ENCODE measurements at regions not wholly inside any gene's neighbourhood (a gene's known extent, or its start where the extent isn't known, plus 50 kb on each side); places are given as distances from the start of the nearest gene placed in this dataset.

DNA sequence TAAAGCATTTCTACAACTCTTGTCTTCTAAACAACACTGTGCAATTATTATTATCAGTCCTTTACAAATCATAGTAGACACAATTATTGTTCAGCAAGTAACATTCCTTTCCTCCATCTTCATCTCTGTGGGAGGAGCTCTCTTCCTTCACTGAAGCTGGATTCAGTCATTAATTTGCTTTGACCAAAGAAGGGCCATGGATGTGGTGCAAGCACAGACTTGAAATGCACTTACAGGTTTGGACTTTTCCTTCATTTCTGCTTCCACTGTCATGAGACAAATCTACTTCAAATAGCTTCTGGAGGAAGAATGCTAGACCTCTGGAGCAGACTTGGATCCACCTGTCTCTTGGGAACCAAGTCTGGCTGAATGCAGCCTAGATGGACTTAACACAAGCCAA, 336.6 kb upstream of the SLITRK6 start:
- no peak overlapping the region for H3K4me3 ChIP-seq (replicated peaks in 1 of 3; ENCODE audit: low read depth in 2 of 3, low read length in 3 of 3)
- no peaks in the 10 kb centered on the region for H3K79me2 ChIP-seq (ENCODE audit: insufficient read depth, low read length)
- Mint-ChIP-seq H3K27me3 (ENCODE audit: low read depth in 3 of 3) (no peaks in the 10 kb centered on the region), H3K27ac (no peak overlapping the region), H3K4me1 (no peaks in the 10 kb centered on the region), H3K36me3 (no peaks in the 10 kb centered on the region), H3K9me3 (peaks cover 0 to 6% (median 2%) of the 10 kb centered on the region in 7 donors), H3K4me3 (no peak overlapping the region)
- H3K27me3 ChIP-seq (ENCODE audit: control insufficient read depth in 2 of 2, insufficient read depth in 2 of 2, low read length in 2 of 2): no peaks in the 10 kb centered on the region
- H3K4me1 ChIP-seq (ENCODE audit: control insufficient read depth in 1 of 2, insufficient read depth in 2 of 2, low read length in 2 of 2): no peaks in the 10 kb centered on the region
- H4K20me1 ChIP-seq (ENCODE audit: insufficient read depth, low read length): no peaks in the 10 kb centered on the region
- DNase-seq: no peak
- H3K36me3 ChIP-seq (replicated peaks in 1 of 2; ENCODE audit: control insufficient read depth in 1 of 2, insufficient read depth in 2 of 2, low read length in 2 of 2): no peaks in the 10 kb centered on the region
- peaks cover 0 to 6% of the 10 kb centered on the region in 2 donors for H3K9me3 ChIP-seq (replicated peaks in 1 of 2; ENCODE audit: control insufficient read depth in 1 of 2, insufficient read depth in 1 of 2, low read length in 2 of 2)
- TF ChIP-seq, protein P1, sequence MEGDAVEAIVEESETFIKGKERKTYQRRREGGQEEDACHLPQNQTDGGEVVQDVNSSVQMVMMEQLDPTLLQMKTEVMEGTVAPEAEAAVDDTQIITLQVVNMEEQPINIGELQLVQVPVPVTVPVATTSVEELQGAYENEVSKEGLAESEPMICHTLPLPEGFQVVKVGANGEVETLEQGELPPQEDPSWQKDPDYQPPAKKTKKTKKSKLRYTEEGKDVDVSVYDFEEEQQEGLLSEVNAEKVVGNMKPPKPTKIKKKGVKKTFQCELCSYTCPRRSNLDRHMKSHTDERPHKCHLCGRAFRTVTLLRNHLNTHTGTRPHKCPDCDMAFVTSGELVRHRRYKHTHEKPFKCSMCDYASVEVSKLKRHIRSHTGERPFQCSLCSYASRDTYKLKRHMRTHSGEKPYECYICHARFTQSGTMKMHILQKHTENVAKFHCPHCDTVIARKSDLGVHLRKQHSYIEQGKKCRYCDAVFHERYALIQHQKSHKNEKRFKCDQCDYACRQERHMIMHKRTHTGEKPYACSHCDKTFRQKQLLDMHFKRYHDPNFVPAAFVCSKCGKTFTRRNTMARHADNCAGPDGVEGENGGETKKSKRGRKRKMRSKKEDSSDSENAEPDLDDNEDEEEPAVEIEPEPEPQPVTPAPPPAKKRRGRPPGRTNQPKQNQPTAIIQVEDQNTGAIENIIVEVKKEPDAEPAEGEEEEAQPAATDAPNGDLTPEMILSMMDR (IDR thresholded peaks at IDR 0.05): no peak
- H3K4me2 ChIP-seq (replicated peaks; ENCODE audit: extremely low read depth, low read length, poor library complexity, severe bottlenecking): no peak overlapping the region
- no peak overlapping the region for H3K27ac ChIP-seq (ENCODE audit: low read depth in 1 of 2, low read length in 2 of 2)
- no peak overlapping the region for H3K9ac ChIP-seq (ENCODE audit: insufficient read depth, low read length, poor library complexity, severe bottlenecking)
- no peak overlapping the region for H2AFZ ChIP-seq (ENCODE audit: insufficient read depth, low read depth, low read length, poor library complexity, severe bottlenecking)
- intact Hi-C loops (cut with micrococcal nuclease): no loop called here

DNA sequence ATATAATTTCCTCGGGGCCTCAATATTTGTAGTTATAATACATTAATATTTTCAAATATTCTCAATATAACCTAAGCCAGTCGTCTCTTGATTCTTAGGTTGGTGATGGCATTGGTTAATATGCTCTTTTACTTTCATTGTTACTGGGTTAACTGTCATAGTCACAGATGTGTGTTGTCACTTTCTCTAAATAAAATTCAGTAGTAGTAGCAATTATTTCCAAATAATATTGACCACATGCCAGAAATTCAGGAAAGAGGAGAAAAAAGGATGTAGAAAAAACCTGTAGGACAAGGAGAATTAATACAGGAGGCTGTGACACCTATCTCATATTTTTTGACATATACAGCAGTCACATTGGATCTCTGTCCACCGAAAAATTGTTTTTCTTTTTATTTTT, 322.7 kb upstream of the SLITRK6 start:
- WGBS (ENCODE audit: insufficient coverage): no CpG with 5 or more reads among the region's 3 CpGs
- Histone ChIP-seq H2AFZ (ENCODE audit: insufficient read depth, low read depth, low read length, poor library complexity, severe bottlenecking) (no peak overlapping the region), H4K20me1 (ENCODE audit: insufficient read depth, low read length) (no peaks in the 10 kb centered on the region), H3K79me2 (ENCODE audit: insufficient read depth, low read length) (no peaks in the 10 kb centered on the region), H3K9ac (ENCODE audit: insufficient read depth, low read length, poor library complexity, severe bottlenecking) (no peak overlapping the region), H3K27me3 (ENCODE audit: control insufficient read depth in 2 of 2, insufficient read depth in 2 of 2, low read length in 2 of 2) (no peaks in the 10 kb centered on the region), H3K9me3 (replicated peaks in 1 of 2; ENCODE audit: control insufficient read depth in 1 of 2, insufficient read depth in 1 of 2, low read length in 2 of 2) (peaks cover 9 to 16% of the 10 kb centered on the region in 2 donors), H3K4me1 (ENCODE audit: control insufficient read depth in 1 of 2, insufficient read depth in 2 of 2, low read length in 2 of 2) (no peaks in the 10 kb centered on the region), H3K36me3 (replicated peaks in 1 of 2; ENCODE audit: control insufficient read depth in 1 of 2, insufficient read depth in 2 of 2, low read length in 2 of 2) (no peaks in the 10 kb centered on the region), H3K27ac (ENCODE audit: low read depth in 1 of 2, low read length in 2 of 2) (no peak overlapping the region), H3K4me2 (replicated peaks; ENCODE audit: extremely low read depth, low read length, poor library complexity, severe bottlenecking) (no peak overlapping the region), H3K4me3 (replicated peaks in 1 of 3; ENCODE audit: low read depth in 2 of 3, low read length in 3 of 3) (no peak overlapping the region)
- Mint-ChIP-seq H3K36me3 (no peaks in the 10 kb centered on the region), H3K4me3 (no peak overlapping the region), H3K27me3 (ENCODE audit: low read depth in 3 of 3) (no peaks in the 10 kb centered on the region), H3K9me3 (peaks cover 0 to 7% (median 5%) of the 10 kb centered on the region in 7 donors), H3K4me1 (no peaks in the 10 kb centered on the region), H3K27ac (no peak overlapping the region)
- TF ChIP-seq, protein P1 (IDR thresholded peaks at IDR 0.05): no peak
- intact Hi-C loops (cut with micrococcal nuclease): no loop called here
- no peak for DNase-seq

All from CD14-positive monocyte (primary cell).